ENCODE measurements at regions not wholly inside any gene's neighbourhood (a gene's known extent, or its start where the extent isn't known, plus 50 kb on each side); places are given as distances from the start of the nearest gene placed in this dataset.

DNA sequence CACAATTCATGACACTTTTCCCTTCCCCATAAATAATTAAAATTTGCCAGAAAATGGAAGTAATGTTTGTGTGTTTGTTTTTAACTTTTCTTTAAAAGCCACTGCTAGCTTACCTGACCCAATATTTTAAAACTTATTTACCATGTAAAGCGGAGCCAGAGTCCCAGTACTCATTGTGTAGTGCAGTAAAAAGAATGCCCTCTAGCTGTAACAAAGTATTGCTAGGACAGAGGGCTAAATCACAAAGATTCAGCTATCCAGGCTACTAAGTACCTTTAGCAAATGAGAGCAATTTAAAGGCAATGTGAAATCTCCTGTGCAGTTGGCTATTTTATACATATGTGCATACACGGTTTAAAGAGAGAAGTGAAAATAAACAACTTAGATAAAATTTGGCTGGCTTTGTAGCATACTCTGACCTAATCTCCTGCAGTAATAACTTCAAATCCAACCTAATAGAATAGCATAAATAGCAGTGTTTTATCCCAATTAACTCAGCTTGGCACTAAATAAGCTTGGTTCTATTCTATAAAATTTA, 997.4 kb upstream of the PIK3C3 start:
- TF ChIP-seq FOXP2 (optimal IDR thresholded peaks at IDR 0.05; ENCODE audit: borderline replicate concordance, extremely low read depth, extremely low read length, insufficient read depth) = no peak
- TF ChIP-seq SIN3A (IDR thresholded peaks at IDR 0.05; ENCODE audit: borderline replicate concordance, insufficient read depth, low read length) = no peak
- no peak for TF ChIP-seq TAF1 (IDR thresholded peaks at IDR 0.05; ENCODE audit: borderline replicate concordance, insufficient read depth, low read length)
- TF ChIP-seq POLR2AphosphoS5 (IDR thresholded peaks at IDR 0.05; ENCODE audit: low read depth, low read length) = no peak
- TF ChIP-seq, protein P1, sequence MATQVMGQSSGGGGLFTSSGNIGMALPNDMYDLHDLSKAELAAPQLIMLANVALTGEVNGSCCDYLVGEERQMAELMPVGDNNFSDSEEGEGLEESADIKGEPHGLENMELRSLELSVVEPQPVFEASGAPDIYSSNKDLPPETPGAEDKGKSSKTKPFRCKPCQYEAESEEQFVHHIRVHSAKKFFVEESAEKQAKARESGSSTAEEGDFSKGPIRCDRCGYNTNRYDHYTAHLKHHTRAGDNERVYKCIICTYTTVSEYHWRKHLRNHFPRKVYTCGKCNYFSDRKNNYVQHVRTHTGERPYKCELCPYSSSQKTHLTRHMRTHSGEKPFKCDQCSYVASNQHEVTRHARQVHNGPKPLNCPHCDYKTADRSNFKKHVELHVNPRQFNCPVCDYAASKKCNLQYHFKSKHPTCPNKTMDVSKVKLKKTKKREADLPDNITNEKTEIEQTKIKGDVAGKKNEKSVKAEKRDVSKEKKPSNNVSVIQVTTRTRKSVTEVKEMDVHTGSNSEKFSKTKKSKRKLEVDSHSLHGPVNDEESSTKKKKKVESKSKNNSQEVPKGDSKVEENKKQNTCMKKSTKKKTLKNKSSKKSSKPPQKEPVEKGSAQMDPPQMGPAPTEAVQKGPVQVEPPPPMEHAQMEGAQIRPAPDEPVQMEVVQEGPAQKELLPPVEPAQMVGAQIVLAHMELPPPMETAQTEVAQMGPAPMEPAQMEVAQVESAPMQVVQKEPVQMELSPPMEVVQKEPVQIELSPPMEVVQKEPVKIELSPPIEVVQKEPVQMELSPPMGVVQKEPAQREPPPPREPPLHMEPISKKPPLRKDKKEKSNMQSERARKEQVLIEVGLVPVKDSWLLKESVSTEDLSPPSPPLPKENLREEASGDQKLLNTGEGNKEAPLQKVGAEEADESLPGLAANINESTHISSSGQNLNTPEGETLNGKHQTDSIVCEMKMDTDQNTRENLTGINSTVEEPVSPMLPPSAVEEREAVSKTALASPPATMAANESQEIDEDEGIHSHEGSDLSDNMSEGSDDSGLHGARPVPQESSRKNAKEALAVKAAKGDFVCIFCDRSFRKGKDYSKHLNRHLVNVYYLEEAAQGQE (IDR thresholded peaks at IDR 0.05; ENCODE audit: insufficient read depth in 1 of 2, low read depth in 2 of 2, low read length in 2 of 2) = no peak

DNA sequence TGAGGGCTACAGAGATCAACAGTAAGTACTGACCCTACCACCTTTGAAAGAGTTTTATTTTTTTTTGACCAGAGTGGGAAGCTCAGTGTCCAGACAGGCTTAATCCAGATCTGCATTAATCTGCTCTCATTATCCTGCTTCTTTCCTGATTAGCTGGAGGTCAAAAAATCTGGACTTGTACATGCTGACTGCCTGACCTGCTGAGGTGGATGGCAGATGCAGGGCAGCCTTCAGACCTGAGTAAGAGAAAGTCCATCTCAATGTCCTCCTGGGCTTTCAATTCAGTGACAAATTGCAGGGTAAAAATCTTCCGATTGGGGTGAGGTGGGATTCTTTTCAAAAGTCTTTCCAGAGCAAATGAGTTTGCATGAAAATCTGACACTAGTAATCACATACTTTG, 998.8 kb upstream of the PIK3C3 start:
- TF ChIP-seq SIN3A (IDR thresholded peaks at IDR 0.05; ENCODE audit: borderline replicate concordance, insufficient read depth, low read length) = no peak
- TF ChIP-seq, protein P1 (IDR thresholded peaks at IDR 0.05; ENCODE audit: insufficient read depth in 1 of 2, low read depth in 2 of 2, low read length in 2 of 2) = no peak
- TF ChIP-seq POLR2AphosphoS5 (IDR thresholded peaks at IDR 0.05; ENCODE audit: low read depth, low read length) = no peak
- no peak for TF ChIP-seq FOXP2 (optimal IDR thresholded peaks at IDR 0.05; ENCODE audit: borderline replicate concordance, extremely low read depth, extremely low read length, insufficient read depth)
- TF ChIP-seq TAF1 (IDR thresholded peaks at IDR 0.05; ENCODE audit: borderline replicate concordance, insufficient read depth, low read length) = no peak

DNA sequence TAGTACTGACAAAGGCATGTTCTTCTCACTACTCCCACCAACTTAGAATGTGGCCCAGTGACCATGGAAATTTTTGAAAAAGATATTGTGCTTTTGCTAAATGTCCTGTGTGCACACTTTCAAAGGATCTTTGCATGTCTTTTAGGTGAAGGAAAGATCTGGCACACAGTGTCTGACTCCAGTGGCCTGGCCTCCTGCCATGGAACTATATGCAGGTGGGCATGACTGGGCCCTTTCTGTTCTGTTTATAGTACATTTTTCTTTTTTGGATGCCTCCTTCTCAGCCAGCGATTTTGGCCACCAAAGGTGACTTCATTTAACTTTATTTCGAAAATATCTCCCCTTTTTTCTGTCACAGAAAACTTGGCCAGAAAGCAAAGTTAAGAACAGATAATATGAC, 999.7 kb upstream of the PIK3C3 start:
- TF ChIP-seq, protein P1 (IDR thresholded peaks at IDR 0.05; ENCODE audit: insufficient read depth in 1 of 2, low read depth in 2 of 2, low read length in 2 of 2) = no peak
- TF ChIP-seq SIN3A (IDR thresholded peaks at IDR 0.05; ENCODE audit: borderline replicate concordance, insufficient read depth, low read length) (no peak), TAF1 (IDR thresholded peaks at IDR 0.05; ENCODE audit: borderline replicate concordance, insufficient read depth, low read length) (no peak), POLR2AphosphoS5 (IDR thresholded peaks at IDR 0.05; ENCODE audit: low read depth, low read length) (no peak), FOXP2 (optimal IDR thresholded peaks at IDR 0.05; ENCODE audit: borderline replicate concordance, extremely low read depth, extremely low read length, insufficient read depth) (no peak)

DNA sequence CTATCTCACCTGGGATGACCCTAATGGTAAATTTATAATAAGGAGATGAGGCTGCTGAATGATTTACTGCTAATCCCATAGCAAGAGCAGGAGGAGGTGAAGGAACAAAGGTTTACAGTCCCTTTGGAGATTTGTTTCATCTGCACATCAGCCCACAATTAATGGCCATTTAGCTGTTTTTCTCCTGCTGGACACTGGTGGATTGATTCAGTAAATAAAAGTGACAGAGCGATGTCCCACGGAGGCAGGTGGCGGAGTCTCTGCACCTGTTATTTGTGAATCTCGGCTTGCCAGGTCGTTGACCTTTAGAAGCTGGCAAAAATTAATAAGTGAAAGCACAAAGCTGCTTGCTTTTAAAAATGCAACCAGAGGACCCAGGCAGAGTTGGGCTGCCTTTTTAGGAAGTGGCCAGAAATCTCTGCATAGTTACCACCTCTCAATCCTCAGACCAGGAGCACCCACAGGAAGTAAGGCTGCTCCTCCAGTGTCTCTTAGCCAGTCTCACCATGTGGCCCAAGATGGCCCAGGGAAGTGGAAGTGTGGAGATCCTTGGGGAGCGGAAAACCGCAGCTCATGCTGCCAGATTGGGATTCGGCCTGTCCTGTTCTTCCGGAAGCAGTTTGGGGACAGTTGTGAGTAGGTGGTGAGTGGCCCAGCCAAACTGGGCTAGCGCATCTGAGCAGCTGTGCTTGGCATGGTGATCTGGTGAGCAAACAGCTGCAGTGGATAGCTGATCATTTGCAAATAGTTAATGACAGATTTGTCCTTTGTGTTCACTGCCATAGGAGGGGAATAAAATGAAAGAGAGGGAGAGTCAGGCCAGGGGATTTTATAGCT, 1005.7 kb upstream of the PIK3C3 start:
- no peak for TF ChIP-seq FOXP2 (optimal IDR thresholded peaks at IDR 0.05; ENCODE audit: borderline replicate concordance, extremely low read depth, extremely low read length, insufficient read depth)
- TF ChIP-seq SIN3A (IDR thresholded peaks at IDR 0.05; ENCODE audit: borderline replicate concordance, insufficient read depth, low read length) = no peak
- TF ChIP-seq, protein P1 (IDR thresholded peaks at IDR 0.05; ENCODE audit: insufficient read depth in 1 of 2, low read depth in 2 of 2, low read length in 2 of 2) = no peak
- TF ChIP-seq POLR2AphosphoS5 (IDR thresholded peaks at IDR 0.05; ENCODE audit: low read depth, low read length) = no peak
- no peak for TF ChIP-seq TAF1 (IDR thresholded peaks at IDR 0.05; ENCODE audit: borderline replicate concordance, insufficient read depth, low read length)

All from PFSK-1 (cell line).